MM.1S (cell line): ENCODE measurements at regions not wholly inside any gene's neighbourhood (a gene's known extent, or its start where the extent isn't known, plus 50 kb on each side); places are given as distances from the start of the nearest gene placed in this dataset.

Experiments used
- CTCF ChIP-seq: fragments of 300-600 bp; sonication (generic); IDR thresholded peaks from 2 replicates; pipeline ENCODE4 v1.5.1; 2016; ENCODE audit warnings: antibody characterized with exemption, low read length, mixed read lengths
- EZH2 ChIP-seq: fragments of 300-600 bp; sonication (generic); optimal IDR thresholded peaks from 2 replicates; pipeline ENCODE3; 2017; ENCODE audit warnings: low read depth, mild to moderate bottlenecking, antibody characterized with exemption, low read length, mixed read lengths
- EZH2phosphoT487 ChIP-seq: fragments of 300-600 bp; sonication (generic); IDR thresholded peaks from 2 replicates; pipeline ENCODE4 v1.6.1; 2018; ENCODE audit warnings: antibody characterized with exemption, low read length

- TF ChIP-seq CTCF (no peak), EZH2 (no peak), EZH2phosphoT487 (no peak)
These were observed 169.3 kb downstream of the CYB561 start for GRCh38 chr17:63276821-63277220.
